ENCODE measurements at regions not wholly inside any gene's neighbourhood (a gene's known extent, or its start where the extent isn't known, plus 50 kb on each side); places are given as distances from the start of the nearest gene placed in this dataset.

GRCh38 chr5:2460098-2460497, 291.4 kb downstream of the IRX2 start:
- DNase-seq (ENCODE audit: low spot score) = no peak
- H2AFZ ChIP-seq (replicated peaks) = no peak overlapping the region
- no peak overlapping the region for H3K9ac ChIP-seq
- peaks cover 2% of the 10 kb centered on the region for H3F3A ChIP-seq (ENCODE audit: low read depth)
- no peak overlapping the region for H3K4me3 Mint-ChIP-seq
- H3K4me2 ChIP-seq = no peak overlapping the region
- H3K9me3 ChIP-seq (ENCODE audit: low read depth) = no peaks in the 10 kb centered on the region
- no peak overlapping the region for H3K4me3 ChIP-seq
- no peaks in the 10 kb centered on the region for H3K36me3 Mint-ChIP-seq
- H3K36me3 ChIP-seq = no peaks in the 10 kb centered on the region
- TF ChIP-seq EZH2 (IDR thresholded peaks at IDR 0.05) (no peak), EZH2phosphoT487 (IDR thresholded peaks at IDR 0.05) (no peak)
- TF ChIP-seq, protein P1, sequence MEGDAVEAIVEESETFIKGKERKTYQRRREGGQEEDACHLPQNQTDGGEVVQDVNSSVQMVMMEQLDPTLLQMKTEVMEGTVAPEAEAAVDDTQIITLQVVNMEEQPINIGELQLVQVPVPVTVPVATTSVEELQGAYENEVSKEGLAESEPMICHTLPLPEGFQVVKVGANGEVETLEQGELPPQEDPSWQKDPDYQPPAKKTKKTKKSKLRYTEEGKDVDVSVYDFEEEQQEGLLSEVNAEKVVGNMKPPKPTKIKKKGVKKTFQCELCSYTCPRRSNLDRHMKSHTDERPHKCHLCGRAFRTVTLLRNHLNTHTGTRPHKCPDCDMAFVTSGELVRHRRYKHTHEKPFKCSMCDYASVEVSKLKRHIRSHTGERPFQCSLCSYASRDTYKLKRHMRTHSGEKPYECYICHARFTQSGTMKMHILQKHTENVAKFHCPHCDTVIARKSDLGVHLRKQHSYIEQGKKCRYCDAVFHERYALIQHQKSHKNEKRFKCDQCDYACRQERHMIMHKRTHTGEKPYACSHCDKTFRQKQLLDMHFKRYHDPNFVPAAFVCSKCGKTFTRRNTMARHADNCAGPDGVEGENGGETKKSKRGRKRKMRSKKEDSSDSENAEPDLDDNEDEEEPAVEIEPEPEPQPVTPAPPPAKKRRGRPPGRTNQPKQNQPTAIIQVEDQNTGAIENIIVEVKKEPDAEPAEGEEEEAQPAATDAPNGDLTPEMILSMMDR (IDR thresholded peaks at IDR 0.05) = no peak
- no peak overlapping the region for H3K27ac ChIP-seq
- H3K9me3 Mint-ChIP-seq = no peaks in the 10 kb centered on the region
- H3K27ac Mint-ChIP-seq = no peak overlapping the region
- no peaks in the 10 kb centered on the region for H4K20me1 ChIP-seq (ENCODE audit: low read depth)
- no peaks in the 10 kb centered on the region for H3K79me2 ChIP-seq (ENCODE audit: low read depth)
- H3K4me1 Mint-ChIP-seq = peaks cover 26% of the 10 kb centered on the region
- peaks cover 15% of the 10 kb centered on the region for H3K27me3 Mint-ChIP-seq (ENCODE audit: insufficient read depth, low read depth)
- H3K4me1 ChIP-seq = no peaks in the 10 kb centered on the region
- no peaks in the 10 kb centered on the region for H3K27me3 ChIP-seq

- H3K27me3 Mint-ChIP-seq (ENCODE audit: insufficient read depth, low read depth) = peaks cover 12% of the 10 kb centered on the region
- H3K4me3 ChIP-seq = no peak overlapping the region
- no peaks in the 10 kb centered on the region for H3K9me3 Mint-ChIP-seq
Observed at GRCh38 chr5:2459251-2459650, 292.2 kb downstream of the IRX2 start.

GRCh38 chr5:2455878-2456277, 295.6 kb downstream of the IRX2 start:
- Histone ChIP-seq H3K79me2 (ENCODE audit: low read depth) (no peaks in the 10 kb centered on the region), H3F3A (ENCODE audit: low read depth) (no peaks in the 10 kb centered on the region), H2AFZ (replicated peaks) (no peak overlapping the region), H4K20me1 (ENCODE audit: low read depth) (no peaks in the 10 kb centered on the region), H3K9me3 (ENCODE audit: low read depth) (no peaks in the 10 kb centered on the region), H3K36me3 (no peaks in the 10 kb centered on the region), H3K9ac (no peak overlapping the region), H3K27ac (no peak overlapping the region), H3K4me2 (no peak overlapping the region), H3K4me1 (no peaks in the 10 kb centered on the region), H3K4me3 (no peak overlapping the region), H3K27me3 (no peaks in the 10 kb centered on the region)
- DNase-seq (ENCODE audit: low spot score) = no peak
- TF ChIP-seq, protein P1 (IDR thresholded peaks at IDR 0.05) = no peak
- TF ChIP-seq EZH2phosphoT487 (IDR thresholded peaks at IDR 0.05) = no peak
- no peak for TF ChIP-seq EZH2 (IDR thresholded peaks at IDR 0.05)
- no peaks in the 10 kb centered on the region for H3K9me3 Mint-ChIP-seq
- H3K4me1 Mint-ChIP-seq = peaks cover 9% of the 10 kb centered on the region
- H3K36me3 Mint-ChIP-seq = no peaks in the 10 kb centered on the region
- no peak overlapping the region for H3K4me3 Mint-ChIP-seq
- H3K27me3 Mint-ChIP-seq (ENCODE audit: insufficient read depth, low read depth) = peaks cover 7% of the 10 kb centered on the region
- no peak overlapping the region for H3K27ac Mint-ChIP-seq

More at GRCh38 chr5:2459251-2459650, 292.2 kb downstream of the IRX2 start:
- H3K79me2 ChIP-seq (ENCODE audit: low read depth) = no peaks in the 10 kb centered on the region
- no peaks in the 10 kb centered on the region for H3K36me3 ChIP-seq
- no peaks in the 10 kb centered on the region for H3K4me1 ChIP-seq
- H3K27me3 ChIP-seq = no peaks in the 10 kb centered on the region
- Mint-ChIP-seq H3K27ac (no peak overlapping the region), H3K4me1 (peaks cover 19% of the 10 kb centered on the region), H3K36me3 (no peaks in the 10 kb centered on the region), H3K4me3 (no peak overlapping the region)
- H3F3A ChIP-seq (ENCODE audit: low read depth) = no peaks in the 10 kb centered on the region
- TF ChIP-seq, protein P1 (IDR thresholded peaks at IDR 0.05) = no peak
- TF ChIP-seq EZH2phosphoT487 (IDR thresholded peaks at IDR 0.05) (no peak), EZH2 (IDR thresholded peaks at IDR 0.05) (no peak)
- H2AFZ ChIP-seq (replicated peaks) = no peak overlapping the region
- H3K9me3 ChIP-seq (ENCODE audit: low read depth) = no peaks in the 10 kb centered on the region
- no peak overlapping the region for H3K4me2 ChIP-seq
- DNase-seq (ENCODE audit: low spot score) = no peak
- H3K9ac ChIP-seq = no peak overlapping the region
- no peak overlapping the region for H3K27ac ChIP-seq
- H4K20me1 ChIP-seq (ENCODE audit: low read depth) = no peaks in the 10 kb centered on the region

Measured in neural progenitor cell (in vitro differentiated cells).